Left ventricle myocardium inferior (tissue), 1 donor: ENCODE measurements at regions not wholly inside any gene's neighbourhood (a gene's known extent, or its start where the extent isn't known, plus 50 kb on each side); places are given as distances from the start of the nearest gene placed in this dataset.

Experiments
- DNase-seq: peaks from one replicate; pipeline ENCODE4 v3.0.0-alpha.2; 2020
- H3K27ac ChIP-seq: fragments of 200-600 bp; replicated peaks from 2 replicates; pipeline ENCODE4 v1.8.0; 2021
- H3K27me3 ChIP-seq: fragments of 200-600 bp; 2 replicates; pipeline ENCODE4 v1.8.0; 2021; ENCODE audit warnings: low read depth
- H3K36me3 ChIP-seq: fragments of 200-600 bp; 2 replicates; pipeline ENCODE4 v1.8.0; 2021
- H3K4me1 ChIP-seq: fragments of 200-600 bp; 2 replicates; pipeline ENCODE4 v1.8.0; 2021
- H3K4me3 ChIP-seq: fragments of 200-600 bp; 2 replicates; pipeline ENCODE4 v1.8.0; 2021; ENCODE audit warnings: mild to moderate bottlenecking, moderate library complexity
- H3K9me3 ChIP-seq: fragments of 200-600 bp; replicated peaks from 2 replicates; pipeline ENCODE4 v1.8.0; 2021
- CTCF ChIP-seq: fragments of 200-600 bp; IDR thresholded peaks from 2 replicates; pipeline ENCODE4 v1.8.0; 2021; ENCODE audit warnings: antibody characterized with exemption, mild to moderate bottlenecking, borderline replicate concordance
- intact Hi-C: fragments of 100-400 bp; cut with micrococcal nuclease; formaldehyde crosslinking; loops from one replicate; pipeline ENCODE4 v1.11.0; 2022
- donor health status: DM: no; HTN: yes; CAD: no; lungs with severe emphysema.

DNA sequence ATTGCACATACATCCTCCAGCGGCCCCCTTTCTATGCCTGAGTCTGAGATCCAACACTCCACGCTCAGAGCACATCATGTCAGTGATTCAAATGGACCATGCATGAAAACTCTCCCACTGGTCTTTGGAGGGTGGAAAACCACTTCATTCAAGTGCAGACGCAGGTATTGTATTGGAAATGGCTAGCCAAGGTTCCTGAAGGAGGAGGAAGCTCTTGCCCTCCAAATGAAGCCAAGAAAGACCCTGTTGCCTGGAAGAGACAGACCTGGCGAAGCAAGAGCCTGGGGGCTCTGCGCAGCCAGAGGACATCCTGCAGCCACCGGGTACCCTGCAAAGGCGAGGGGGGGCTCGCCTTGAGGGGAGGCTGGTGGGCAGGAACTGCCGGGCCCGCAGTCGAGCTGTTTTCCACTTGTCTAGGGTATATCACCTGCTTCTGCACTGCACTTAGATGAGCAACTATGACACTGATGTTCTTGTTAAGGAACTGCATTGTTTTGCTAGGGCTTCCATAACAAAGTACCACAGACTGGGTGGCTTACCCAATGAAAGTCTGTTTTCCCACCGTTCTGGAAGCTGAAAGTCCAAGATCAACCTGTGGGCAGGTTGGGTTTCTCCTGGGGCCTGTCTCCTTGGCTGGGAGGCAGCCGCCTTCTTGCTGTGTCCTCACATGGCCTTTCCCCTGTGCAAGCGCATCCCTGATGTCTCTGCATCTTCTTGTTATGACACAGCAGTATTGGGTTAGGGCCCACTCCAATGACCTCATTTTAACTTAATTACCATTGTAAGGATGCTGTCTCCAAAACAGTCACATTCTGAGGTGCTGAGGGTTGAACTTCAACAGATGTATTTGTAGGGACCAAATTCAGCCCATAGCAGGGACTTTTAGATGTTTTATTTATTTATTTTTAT lies 233.4 kb downstream of the ARHGAP12 start:
- Histone ChIP-seq H3K4me3 (no peak overlapping the region), H3K4me1 (peaks cover 45% of the 10 kb centered on the region), H3K36me3 (no peaks in the 10 kb centered on the region), H3K27ac (peak overlapping the region; percentile 98), H3K9me3 (peaks cover 6% of the 10 kb centered on the region), H3K27me3 (no peaks in the 10 kb centered on the region)
- intact Hi-C loops = no loop called here
- no peak for DNase-seq
- TF ChIP-seq CTCF = no peak

DNA sequence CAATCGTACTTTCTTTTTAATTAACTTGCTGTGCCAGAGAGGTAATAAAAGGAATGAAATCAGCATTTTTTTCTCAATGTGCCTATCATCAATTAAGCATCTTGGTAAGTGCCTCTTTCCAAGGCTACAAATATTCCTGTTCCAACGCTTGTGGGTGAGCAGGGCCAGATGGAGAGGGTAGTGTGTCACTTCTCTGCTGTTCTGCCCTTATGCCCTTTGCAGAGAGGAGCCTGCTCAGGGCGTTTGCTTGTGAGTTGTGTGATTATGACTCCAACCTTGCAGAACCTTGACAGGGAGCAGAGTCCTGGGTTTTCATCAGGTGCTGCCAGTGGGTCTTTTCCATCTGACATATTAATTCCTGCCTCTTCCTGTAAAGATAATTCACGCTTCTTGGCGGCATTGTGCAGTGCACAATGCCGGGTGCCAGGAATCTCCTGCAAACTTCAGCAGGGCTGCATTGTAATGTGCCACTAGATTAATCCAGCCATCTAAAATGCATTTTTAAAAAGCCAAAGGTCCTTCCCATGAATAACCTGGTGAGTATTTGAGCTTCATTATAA lies 234.4 kb downstream of the ARHGAP12 start:
- no peak for TF ChIP-seq CTCF
- no peaks in the 10 kb centered on the region for H3K36me3 ChIP-seq
- no peak overlapping the region for H3K27ac ChIP-seq
- no peak for DNase-seq
- H3K4me1 ChIP-seq = peaks cover 35% of the 10 kb centered on the region
- intact Hi-C loops = no loop called here
- H3K4me3 ChIP-seq = no peak overlapping the region
- H3K27me3 ChIP-seq = no peaks in the 10 kb centered on the region
- peaks cover 15% of the 10 kb centered on the region for H3K9me3 ChIP-seq

- intact Hi-C loops = no loop called here
- no peak overlapping the region for H3K27ac ChIP-seq
- H3K27me3 ChIP-seq = no peaks in the 10 kb centered on the region
- H3K4me1 ChIP-seq = peaks cover 28% of the 10 kb centered on the region
- H3K36me3 ChIP-seq = no peaks in the 10 kb centered on the region
- no peak overlapping the region for H3K4me3 ChIP-seq
- H3K9me3 ChIP-seq = peaks cover 23% of the 10 kb centered on the region
- no peak for TF ChIP-seq CTCF
- no peak for DNase-seq
These were observed 235.1 kb downstream of the ARHGAP12 start for GRCh38 chr10:31693491-31693890.

- TF ChIP-seq CTCF = no peak
- Histone ChIP-seq H3K4me3 (no peak overlapping the region), H3K4me1 (peaks cover 5% of the 10 kb centered on the region), H3K27ac (no peak overlapping the region), H3K36me3 (no peaks in the 10 kb centered on the region), H3K27me3 (no peaks in the 10 kb centered on the region), H3K9me3 (peaks cover 47% of the 10 kb centered on the region)
- no peak for DNase-seq
- intact Hi-C loops = no loop called here
These were observed 239.4 kb downstream of the ARHGAP12 start for GRCh38 chr10:31689233-31689632.

DNA sequence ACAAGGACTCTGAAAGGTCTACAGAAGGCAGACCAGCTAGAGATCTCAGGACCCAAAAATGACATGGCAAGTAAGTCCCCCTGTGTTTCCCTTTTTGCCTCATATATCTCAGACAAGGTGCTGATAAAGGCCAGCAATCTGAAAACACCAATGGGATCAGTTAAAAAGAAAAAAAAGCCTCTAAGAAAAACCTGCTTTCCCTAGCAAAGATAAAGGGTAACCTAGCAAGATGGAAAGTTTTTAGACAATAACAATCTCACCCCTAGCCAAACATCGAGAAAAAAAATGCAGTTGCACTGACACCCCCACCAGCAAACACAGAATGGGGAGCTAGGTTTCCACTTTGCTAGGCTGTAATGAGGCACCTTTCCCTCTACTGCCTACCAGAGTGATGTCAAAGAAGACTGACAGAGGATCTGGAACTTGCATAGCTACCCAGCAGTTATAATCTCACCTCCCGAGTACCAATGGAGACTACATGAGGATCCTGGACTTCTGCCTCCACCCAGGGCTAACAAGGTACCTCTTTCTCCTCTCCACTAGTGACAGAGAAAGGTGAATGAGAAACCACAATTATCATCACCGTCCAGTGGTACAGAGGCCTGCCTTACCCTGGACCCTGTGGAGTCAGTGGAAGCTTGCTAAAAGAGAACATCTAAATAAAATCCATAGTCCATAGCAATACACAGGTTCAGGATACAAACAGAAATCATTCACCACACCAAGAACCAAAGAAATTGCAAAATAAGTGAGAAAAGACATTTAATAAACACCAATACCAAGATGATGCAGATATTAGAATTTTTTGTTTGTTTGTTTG lies 240.8 kb downstream of the ARHGAP12 start:
- H3K36me3 ChIP-seq = no peaks in the 10 kb centered on the region
- TF ChIP-seq CTCF = no peak
- no peak for DNase-seq
- H3K27ac ChIP-seq = no peak overlapping the region
- no peaks in the 10 kb centered on the region for H3K27me3 ChIP-seq
- no peaks in the 10 kb centered on the region for H3K4me1 ChIP-seq
- intact Hi-C loops = no loop called here
- no peak overlapping the region for H3K4me3 ChIP-seq
- peaks cover 60% of the 10 kb centered on the region for H3K9me3 ChIP-seq
